HG03196 (cell line): ENCODE measurements at regions not wholly inside any gene's neighbourhood (a gene's known extent, or its start where the extent isn't known, plus 50 kb on each side); places are given as distances from the start of the nearest gene placed in this dataset.

Experiments used
- ATAC-seq: cut with Tn5 transposase; IDR thresholded peaks from one replicate; pipeline ENCODE4 v1.9.1; 2021; ENCODE audit not compliant: unreplicated experiment

- no peak for ATAC-seq
These were observed 359.3 kb downstream of the IRS1 start for GRCh38 chr2:226440127-226440918.

DNA sequence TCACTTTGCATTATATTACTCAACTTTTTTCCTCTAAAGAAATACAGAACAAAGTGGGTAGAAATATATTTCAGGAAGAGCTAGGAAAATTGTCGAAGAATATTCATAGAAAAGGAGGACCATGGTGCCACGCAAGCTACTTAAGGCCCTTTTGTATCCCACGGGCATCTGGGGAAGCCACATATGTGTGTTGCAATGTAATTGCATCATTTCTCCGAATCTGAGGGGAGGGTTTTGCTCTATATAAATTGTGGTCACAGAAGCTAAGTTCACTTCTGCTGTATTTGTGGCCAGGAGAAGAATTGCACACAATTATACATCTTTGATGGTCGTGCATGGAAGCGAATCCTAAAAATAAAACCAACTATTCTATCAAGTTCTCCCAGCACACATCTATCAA, 360.3 kb downstream of the IRS1 start:
- no peak for ATAC-seq

DNA sequence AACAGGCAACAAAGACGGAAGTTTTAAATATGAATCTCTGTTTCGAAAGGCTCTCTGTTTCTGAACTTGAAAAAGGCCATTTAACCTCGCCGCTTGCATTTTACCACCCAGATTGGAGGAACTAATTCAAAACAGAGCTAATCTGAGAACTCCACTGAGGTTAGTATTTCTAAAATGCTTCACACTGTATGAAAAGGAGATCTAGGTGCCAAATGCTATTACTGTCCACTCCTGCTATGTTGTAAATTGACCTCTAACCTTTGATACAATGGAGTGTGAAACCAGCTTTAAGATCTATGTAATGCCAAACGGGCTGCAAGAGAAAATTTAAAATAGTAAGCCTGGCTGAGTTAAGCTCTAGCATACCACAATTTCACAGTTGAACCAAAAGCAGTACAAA, 364.5 kb downstream of the IRS1 start:
- ATAC-seq, result no peak

GRCh38 chr2:226434702-226435101, 364.9 kb downstream of the IRS1 start:
- no peak for ATAC-seq

DNA sequence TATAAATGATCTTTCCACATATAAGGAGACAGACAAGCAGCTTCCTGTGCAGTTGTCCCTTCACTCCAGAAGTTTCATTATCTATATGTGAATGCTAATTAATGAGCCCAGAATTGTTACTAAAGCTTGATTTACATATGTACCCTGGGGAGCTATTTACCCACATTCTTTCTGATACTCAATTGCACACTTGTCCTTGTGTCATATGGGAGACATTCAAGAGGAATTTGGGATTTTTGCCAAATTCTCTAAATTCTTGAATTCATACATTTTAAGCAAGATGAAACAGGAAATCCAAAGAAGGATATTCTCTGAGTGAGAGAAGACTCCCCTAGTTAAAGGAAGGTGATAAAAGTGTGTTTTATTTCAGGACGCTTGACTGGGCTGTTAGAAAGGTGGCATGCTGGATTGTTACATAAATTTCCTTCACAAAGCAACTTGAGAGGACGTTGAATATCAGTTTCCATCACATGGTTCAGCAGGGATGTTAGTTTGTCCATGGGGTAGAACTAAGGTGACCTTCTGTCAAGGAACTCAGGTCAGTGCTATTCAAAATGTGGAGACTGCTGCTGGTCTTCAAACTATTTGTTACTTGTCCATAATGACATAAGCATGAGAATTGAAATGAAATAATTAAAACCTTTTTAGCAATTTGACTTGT, 368.2 kb downstream of the IRS1 start:
- no peak for ATAC-seq

GRCh38 chr2:226429476-226429875, 370.1 kb downstream of the IRS1 start:
- no peak for ATAC-seq

- ATAC-seq, result no peak
These were observed 371.9 kb downstream of the IRS1 start for GRCh38 chr2:226427538-226428307.

DNA sequence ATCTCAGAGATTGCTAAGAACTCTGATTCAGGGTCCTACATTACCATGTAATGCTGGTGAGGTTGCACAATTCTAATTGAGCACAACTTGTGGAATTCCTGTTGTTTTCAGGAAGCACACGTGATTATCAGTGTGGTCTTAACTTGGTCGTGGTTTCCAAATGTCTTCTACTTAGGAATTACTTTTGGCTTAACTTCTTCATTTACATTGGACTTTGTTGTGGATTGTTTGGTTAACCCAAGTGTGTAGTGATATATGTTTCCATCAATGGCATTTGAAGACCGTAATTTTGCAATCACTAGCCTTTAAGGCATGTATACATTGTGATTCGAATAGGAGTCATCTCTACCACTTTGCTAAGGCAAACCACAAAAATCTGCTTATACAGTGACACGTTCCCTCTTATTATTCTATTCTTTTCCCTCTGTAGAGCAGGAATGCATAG, 373.3 kb downstream of the IRS1 start:
- ATAC-seq, result no peak

- ATAC-seq, result no peak
These were observed 374.6 kb downstream of the IRS1 start for GRCh38 chr2:226424971-226425370.

GRCh38 chr2:226423498-226423960, 376.1 kb downstream of the IRS1 start:
- ATAC-seq, result no peak

GRCh38 chr2:226420646-226421045, 379.0 kb downstream of the IRS1 start:
- no peak for ATAC-seq

GRCh38 chr2:226418521-226418920, 381.1 kb downstream of the IRS1 start:
- ATAC-seq, result no peak

DNA sequence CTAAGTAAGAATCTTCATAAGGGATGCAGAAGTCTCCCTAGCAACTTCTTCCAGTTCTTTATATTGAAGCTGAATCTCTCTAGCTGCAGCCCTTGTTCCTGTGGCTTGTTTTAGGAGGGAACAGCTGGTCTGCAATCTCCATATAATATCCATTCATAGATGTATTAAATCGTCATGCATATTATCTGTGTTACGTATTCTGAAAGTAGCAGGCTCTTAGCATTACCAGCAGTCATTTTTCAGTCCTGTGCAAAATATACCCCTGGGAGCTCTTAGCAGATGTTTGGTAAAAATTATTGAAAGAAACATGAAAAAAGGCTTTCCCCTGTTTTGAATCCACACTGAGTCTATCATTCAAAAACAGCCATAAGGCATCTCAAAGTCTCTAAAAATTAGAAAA, 385.3 kb downstream of the IRS1 start:
- ATAC-seq, result no peak

- ATAC-seq, result no peak
These were observed 386.0 kb downstream of the IRS1 start for GRCh38 chr2:226413498-226414130.

DNA sequence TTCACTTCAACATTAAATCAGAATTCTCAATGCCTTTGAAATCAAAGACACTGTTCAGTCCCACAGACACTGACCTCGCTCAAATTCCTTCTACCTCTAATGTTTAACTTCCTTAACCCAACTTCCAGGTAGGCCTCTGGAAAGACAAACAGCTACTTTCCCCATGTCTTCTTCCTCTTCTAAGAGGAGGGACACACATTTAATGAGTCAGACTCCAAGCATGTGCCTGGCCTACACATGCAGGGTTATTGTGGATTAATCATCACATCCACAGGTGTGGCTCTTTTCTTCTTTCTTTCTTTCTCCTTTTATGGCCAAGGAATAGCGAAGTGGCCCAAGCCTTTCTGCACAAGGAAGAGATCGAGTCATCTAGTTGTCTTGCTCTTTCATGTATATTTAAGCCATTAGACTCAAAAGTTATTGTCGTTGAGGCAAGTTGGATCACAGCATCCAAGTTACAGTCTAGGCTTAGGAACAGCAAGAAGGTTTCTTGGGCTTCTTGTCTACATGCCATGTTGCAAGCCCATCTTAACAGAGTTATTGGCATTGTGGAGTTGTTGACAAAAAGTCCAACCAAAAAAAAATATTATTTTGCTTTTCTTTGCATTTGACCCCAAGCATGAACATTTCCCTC, 387.8 kb downstream of the IRS1 start:
- no peak for ATAC-seq

- no peak for ATAC-seq
These were observed 388.4 kb downstream of the IRS1 start for GRCh38 chr2:226411205-226411604.

DNA sequence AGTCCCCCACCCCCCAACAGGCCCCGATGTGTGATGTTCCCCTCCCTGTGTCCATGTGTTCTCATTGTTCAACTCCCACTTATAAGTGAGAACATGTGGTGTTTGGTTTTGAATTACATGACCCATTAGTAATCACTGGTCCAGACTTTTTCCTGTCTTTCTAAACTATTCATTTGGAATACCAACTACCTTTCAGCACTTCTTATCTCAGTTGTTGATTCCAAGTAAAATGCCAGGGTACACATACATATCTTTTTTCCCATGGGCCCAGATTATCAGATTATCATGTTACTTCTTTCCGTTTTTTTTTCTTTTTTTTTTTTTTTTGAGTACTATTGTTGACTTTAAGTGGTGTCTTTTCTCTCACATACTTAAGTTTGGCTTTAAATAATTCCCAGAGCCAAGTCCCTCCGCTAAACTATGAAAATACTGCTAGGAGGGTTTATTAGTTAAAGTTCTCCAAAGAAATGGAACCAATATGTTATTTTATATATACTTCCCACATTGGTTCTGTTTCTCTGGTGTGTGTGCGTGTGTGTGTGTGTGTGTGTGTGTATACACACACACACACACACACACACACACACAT, 389.3 kb downstream of the IRS1 start:
- ATAC-seq, result no peak

DNA sequence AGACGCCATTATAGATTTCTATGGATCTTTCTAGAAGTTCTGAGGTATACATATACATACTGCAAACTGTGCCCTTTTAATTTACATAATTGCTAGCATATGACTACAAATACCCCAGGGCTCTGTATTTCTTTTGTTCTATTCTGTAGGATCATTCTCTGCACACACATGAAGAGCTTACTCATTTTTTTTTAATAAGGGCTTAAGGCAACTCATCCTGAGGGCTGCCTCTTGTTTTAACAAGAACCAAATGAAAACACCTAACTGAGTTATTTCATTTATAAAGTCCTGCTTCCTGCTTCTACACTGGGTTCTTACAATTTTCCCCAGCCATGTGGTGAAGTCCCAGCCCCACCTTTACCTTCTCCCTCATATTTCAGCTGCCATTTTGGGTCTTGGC, 390.5 kb downstream of the IRS1 start:
- no peak for ATAC-seq

GRCh38 chr2:226408141-226408540, 391.5 kb downstream of the IRS1 start:
- no peak for ATAC-seq

DNA sequence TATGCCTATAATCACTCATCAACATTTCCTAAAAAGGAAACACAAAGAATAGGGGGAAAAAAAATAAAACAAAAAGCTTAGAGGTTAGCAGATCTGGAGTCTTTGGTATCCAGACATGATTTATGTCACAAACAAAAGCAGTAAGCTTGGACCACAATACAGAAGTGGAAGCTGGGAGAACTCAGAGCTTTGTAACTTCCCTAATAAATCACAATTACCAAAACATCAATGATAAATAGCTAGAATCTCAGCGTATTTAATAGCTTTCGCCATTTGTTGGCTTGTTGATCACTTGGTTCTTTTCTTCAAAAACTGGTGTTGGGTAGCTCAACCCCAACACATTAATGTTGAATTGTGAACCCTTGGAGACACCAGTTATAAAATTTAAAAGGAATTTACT, 392.5 kb downstream of the IRS1 start:
- no peak for ATAC-seq
